GM21423 (cell line): ENCODE measurements at regions not wholly inside any gene's neighbourhood (a gene's known extent, or its start where the extent isn't known, plus 50 kb on each side); places are given as distances from the start of the nearest gene placed in this dataset.

Experiments
- ATAC-seq: cut with Tn5 transposase; IDR thresholded peaks from one replicate; pipeline ENCODE4 v1.9.1; 2021; ENCODE audit warnings: mild to moderate bottlenecking, moderate library complexity; ENCODE audit not compliant: unreplicated experiment

DNA sequence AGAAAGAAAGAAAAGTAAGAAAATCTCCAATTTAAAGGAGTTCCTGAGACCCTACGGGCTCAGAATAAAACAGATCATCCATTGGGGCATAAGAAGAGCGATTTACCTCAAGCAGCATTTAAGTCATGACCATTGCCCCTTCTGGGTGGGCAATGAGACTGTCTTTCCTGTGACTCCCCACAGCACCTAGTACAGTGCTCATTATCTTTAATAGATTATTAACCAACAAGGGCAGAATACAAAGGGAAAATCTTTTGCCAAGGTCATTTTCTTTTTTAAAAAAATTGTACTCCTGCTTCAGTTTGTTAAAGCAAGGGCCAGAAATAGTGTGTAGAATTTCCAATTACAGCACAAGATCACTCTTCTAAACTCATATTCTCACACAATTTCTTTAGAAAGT is 443.3 kb upstream of the AGTR1 start:
- ATAC-seq, result no peak

DNA sequence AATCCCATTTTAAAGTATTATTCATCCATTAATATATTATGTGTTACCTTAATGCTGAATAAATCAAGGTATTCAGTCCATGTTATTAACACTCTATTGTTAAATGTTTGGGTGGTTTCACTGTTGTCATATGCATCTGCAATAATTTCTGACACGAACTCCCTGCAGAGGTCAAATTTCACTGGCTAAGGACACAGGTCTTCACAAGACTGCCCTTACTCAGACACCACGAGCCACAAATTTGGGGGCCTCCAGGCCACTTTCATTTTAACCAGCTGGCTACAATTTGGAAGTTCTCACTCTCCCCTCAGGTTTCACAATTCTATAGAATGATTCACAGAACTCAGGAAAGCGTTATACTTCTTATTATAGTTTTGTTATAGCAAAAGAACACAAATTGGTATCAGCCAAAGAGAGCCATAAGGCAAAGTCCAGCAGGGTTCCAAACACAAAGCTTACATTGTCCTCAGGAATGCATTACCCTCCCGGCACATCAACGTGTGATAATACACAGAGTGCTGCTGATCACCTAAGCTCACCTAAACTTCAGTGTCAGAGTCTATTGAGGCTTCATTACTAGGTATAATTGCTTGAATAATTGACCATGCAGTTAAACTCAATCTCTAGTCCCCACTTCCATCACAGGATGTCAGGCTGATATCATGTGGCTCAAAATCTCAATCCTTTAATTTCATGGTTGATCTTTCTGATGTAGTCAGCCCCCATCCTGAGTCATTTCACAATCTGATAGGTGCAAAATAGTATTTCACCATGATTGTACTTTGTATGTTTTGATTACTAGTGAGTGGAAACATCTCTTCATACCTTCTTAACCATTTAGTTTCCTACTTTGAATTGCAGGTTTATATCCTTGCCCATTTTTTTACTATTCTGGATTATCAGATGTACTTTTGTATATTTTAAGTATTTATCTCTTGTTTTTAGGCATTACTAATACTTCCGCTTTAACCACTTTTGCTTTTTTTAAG is 441.4 kb upstream of the AGTR1 start:
- no peak for ATAC-seq

GRCh38 chr3:148262980-148263379 is 434.7 kb upstream of the AGTR1 start:
- no peak for ATAC-seq

GRCh38 chr3:148265841-148266240 is 431.9 kb upstream of the AGTR1 start:
- ATAC-seq, result no peak

DNA sequence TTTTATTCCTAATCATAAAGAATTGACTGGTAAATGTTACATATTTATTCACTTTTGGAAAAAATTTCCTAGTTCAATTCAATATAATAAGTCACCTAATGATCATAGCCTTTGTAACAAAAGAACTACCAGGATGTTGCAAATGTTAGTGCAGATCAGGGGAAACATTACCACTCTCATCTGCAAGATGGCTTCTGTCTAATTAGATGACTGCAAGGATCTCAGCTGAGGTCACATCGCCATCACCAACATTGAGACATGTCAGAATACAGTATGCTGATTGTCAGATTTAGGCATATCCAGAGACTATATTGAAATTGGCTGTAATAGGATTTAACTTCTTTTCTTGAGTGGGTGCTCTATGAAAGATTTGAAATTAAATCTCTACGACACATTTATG is 431.4 kb upstream of the AGTR1 start:
- no peak for ATAC-seq

GRCh38 chr3:148269816-148270215 is 427.9 kb upstream of the AGTR1 start:
- ATAC-seq, result no peak

GRCh38 chr3:148280623-148281242 is 417.0 kb upstream of the AGTR1 start:
- ATAC-seq, result no peak

- ATAC-seq, result no peak
Observed at GRCh38 chr3:148289159-148289558, 408.5 kb upstream of the AGTR1 start.

DNA sequence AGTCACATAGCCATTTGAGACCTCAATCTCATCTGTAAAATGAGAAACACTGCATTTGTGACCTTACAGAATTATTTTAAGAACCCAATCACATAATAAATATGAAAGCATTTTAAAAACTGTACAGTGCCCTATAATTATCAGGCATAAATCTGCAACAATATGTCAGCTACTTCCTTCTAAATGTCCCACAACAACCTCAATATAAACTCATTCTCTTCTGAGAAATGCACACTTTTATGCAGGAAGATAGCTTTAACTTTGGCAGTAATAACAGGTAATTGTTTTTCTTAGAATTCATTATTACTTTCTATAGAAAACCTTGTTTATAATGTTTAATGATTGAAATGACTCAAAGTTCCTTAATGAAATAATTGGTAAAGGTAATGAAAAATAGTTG is 400.7 kb upstream of the AGTR1 start:
- no peak for ATAC-seq

- ATAC-seq, result peak; percentile 69
Observed at GRCh38 chr3:148307443-148307843, 390.3 kb upstream of the AGTR1 start.

- ATAC-seq, result peak; percentile 86
Observed at GRCh38 chr3:148309390-148310035, 388.2 kb upstream of the AGTR1 start.

- no peak for ATAC-seq
Observed at GRCh38 chr3:148315756-148316155, 381.9 kb upstream of the AGTR1 start.

GRCh38 chr3:148318240-148318639 is 379.5 kb upstream of the AGTR1 start:
- ATAC-seq, result no peak

DNA sequence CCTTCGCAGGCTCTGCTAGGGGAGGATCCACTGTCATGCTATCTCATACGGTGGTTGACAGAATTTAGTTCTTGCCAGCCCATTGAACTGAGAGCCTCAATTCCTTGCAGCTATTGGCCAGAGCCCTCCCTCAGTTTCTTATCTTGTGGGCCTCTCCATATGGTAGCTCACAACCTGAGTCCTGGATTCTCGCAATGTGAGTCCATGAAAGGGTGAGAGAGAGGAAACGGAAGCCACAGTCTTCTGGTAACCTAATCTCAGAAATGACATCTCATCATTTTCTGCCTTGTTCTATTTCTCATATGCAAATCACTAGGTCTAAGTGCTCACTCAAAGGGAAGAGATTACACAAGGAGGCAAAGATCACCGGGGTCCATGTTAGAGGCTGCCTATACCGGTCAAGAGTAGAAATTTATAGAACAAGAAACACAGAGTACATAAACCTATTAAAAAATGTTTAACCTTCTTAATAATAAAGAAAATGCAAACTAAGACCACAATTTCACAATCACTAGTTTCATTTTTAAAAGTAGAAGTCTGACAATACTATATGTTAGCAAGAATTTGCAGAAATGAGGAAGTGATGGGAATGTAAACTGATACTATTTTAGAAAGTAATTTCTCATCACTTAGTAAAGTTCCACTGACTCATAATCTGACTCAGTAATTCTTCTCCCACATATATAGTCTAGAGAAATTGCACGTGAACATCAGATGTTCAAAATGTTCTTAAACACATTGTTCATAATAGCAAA is 378.4 kb upstream of the AGTR1 start:
- peak; percentile 93 for ATAC-seq

GRCh38 chr3:148319960-148320359 is 377.7 kb upstream of the AGTR1 start:
- no peak for ATAC-seq

DNA sequence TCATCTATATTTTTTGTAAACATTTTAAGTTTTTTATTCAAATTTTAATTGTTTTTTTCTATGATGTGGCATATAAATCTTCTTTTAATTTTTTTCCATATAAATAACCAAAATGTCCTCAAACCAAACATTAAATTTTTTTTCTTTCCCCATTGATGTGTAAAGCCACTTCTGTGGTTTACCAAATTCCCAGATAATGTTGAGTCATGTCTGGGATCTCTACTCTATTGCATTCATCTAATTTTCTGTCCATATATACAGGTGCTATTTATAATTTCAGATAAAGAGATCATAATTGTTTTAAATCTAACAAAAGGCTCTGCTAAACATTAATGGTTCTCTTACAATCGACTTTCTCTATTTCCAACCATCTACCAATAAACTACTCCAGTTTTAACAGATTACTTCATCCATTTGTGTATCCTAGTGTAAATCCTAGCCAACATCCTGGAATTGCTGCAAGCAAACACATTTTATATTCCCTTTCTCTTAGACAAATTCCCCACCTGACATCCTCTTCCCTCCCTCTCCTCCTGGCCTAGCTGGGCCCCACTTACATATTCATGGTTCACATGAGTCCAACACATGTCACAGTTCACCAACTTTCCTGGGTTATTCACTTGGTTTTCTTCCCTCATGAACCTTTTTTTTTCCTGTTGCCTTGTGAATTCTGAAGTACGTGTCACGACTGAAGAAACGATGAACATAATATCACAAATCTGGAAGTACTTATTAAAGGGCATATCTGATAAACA is 368.0 kb upstream of the AGTR1 start:
- no peak for ATAC-seq

DNA sequence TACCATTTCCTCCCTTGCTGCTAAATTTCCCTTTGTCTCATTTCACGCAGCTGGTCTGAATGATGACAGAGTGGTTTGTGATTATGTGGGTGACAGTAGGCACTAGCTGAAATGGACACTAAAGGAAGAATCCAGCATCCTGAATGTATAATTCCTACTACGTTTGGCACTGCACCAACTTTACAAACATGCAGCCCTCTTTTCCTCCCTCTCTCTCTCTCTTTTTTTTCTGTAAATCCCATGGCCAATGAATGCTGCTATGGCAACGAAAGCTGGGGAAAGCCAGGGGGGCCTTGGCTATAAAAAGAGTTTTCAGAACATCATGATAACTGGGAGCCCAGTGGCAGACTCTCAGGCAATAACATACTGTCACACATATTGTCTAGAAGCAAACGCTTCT is 367.2 kb upstream of the AGTR1 start:
- ATAC-seq, result no peak

DNA sequence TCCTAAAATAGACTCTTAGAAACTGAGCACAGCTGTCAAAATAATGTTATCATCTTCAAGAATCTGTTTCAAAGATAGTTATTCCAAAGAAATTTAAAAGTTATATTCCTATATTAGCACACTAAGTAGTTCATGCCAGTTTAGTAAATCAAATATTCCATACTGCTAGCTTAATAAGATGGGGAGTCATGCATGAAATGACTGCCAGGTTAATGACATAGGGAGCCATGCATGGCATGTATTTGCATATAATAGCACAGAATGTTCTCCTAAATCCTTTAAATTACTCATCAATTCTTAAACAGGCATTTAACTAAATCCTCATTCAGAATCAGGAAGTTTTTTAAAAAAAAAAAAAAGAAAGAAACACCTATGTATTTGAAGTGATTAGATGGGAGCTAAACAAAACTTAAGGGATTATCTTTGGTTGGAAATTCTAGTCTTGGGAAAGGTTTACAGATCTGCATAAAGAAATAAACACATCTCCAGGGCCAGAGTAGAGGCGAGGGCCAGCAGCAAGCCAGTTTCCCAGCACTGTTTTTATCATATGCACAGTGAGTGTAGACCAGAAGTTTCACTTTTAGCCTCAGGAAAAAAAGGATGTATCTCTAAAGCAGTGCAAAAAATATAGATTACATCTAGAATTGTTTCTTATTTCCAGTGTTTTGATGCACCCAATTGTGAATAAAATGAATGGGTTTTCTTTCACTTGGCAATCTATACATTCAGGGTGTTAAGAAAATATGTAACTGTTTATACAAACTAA is 366.4 kb upstream of the AGTR1 start:
- ATAC-seq, result peak; percentile 59

DNA sequence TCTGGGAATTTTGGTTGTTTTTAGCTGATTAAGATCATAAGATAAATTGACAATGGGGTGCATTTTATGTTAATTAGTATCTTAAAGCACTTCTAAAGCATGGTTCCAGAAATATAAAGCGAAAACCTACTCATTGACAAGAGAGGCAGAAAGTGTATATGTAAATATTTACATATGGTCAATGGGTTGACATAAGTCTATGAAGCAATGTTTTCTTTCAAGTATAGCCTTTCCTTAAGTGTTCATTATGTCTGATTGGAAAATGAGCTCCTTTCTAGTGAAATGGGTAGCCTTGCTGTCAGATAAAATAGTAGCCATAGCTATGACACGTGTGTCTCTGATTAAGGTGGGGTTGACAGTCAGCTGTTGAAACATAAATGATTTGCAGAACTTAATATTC is 365.2 kb upstream of the AGTR1 start:
- no peak for ATAC-seq

DNA sequence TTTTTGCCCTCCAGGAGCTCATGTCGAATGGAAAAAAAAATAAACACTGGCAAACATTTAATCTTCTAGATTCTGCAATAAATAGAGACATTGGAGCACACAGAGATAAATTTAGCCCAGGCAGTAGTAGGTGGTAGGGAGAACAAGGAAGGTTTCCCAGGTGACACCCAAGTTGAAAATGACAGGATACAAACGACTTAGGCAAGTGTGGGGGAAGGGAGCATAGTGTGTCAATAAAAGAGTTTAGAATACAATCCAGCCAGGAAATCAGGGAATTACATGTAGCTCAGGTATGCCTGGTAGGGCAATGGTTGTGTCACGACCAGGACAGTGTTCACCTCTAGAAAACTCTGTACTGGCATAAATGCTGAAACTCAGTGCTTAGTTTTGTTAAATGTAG is 364.6 kb upstream of the AGTR1 start:
- ATAC-seq, result no peak
